Stimulated activated naive CD8-positive, alpha-beta T cell treated with anti-CD3 and anti-CD28 coated beads, Interleukin-15, Interleukin-2, amounts not matched to agents 100 U/mL and 50 U/mL, for 24 hours (primary cell): ENCODE measurements at regions not wholly inside any gene's neighbourhood (a gene's known extent, or its start where the extent isn't known, plus 50 kb on each side); places are given as distances from the start of the nearest gene placed in this dataset.

Source experiments
- ATAC-seq: fragments of 150-1000 bp; cut with Tn5 transposase; one replicate; pipeline ENCODE4 v1.10.0; 2021
- DNase-seq: peaks from one replicate; pipeline ENCODE4 v3.0.0; 2021

DNA sequence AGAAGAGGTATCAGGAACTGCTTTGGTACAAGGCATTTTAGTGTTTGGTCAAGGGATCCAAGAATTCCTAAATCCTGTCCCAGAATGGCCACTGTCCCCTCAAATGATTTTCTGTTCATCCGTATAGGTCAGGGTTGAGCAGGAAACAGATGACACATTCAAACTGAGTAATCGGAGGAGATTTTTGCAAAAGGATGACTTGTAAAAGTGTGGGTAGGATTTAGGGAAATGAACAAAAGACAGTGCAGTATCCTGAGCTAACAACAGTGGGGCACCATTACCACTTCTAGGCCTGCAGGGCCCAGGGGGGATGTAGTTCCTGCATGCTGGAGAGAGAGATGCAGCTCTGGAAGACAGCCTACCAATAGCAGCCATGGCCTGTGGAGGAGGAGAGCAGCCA lies 290.1 kb downstream of the ZSWIM6 start:
- ATAC-seq (no peak), DNase-seq (no peak)

DNA sequence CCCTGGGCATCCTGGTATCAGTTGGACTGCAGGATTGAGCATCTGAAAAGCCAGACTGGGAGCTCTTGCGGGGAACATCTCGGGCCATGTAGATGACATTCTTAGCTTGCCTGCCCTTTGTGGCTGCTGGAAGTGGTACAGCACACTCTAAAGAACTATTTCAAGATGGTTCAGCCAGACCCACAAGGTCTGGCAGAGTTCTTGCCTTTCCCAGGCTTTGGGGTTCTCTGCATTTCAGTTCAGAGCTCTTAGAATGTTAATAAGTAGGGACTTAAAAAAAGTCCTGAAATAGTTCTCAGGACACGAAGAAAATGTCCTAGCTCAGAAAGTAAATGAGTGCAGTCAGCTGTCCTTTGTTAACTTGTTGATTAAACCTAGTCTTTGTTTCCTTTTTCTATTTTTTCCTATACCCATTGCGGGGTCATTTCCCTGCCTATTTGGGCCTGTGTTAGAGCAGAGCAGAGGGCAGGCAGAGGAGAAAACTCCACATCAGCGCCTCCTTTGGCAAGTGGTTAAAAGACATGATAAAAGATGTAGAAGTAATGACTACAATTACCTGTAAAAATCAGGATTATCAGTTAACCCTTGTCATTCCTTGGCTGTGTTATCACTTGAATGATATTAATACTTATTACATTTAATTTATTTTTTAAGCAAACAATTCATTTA lies 291.5 kb downstream of the ZSWIM6 start:
- DNase-seq = no peak
- ATAC-seq = no peak

DNA sequence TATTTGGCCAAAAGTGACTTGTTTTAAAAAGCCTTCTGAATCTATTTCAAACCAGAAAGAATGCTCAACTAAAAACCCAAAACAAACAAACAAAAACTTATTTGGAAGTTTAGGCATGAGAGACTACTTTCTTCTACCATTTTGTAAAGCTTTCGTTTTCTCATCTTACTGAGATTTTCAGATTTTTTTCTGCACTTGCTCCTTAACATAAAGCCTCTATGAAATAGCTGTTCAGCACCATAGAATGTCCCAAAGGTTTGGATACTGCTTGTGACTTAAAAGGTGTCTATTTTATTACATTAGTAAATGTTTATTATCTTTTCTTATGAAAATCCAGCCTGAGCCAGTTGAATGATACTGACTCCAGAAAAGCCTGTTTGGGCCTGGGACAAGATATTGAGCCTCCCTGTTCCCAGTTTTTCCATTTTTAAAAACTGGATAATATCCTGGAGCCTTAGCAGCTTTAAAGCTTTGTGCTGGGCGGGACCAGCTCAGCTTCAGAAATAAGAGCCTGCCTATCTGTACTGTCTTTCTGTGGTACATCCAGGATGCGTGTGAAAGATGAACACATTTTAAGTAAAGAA lies 292.6 kb downstream of the ZSWIM6 start:
- no peak for ATAC-seq
- no peak for DNase-seq

DNA sequence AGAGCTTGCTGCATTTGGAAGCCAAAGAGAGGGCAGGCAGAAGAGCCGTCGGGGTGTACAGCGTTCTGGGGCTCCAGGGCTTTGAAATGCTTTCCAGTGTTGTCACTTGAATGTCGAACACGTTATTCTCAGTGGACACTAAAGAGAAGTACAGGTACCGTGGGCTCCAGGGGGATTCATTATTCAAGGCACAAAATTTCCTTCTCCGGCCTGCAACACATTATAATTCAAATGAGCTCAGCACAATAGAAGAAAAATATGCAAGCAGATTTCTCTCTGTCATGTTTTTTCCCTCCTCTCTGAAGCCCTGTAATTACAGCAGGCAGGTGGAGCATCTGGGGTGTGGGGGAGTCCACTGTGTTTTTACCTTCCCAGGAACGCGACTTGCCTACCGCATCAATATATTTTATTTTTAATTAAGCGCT lies 293.1 kb downstream of the ZSWIM6 start:
- DNase-seq = no peak
- no peak for ATAC-seq

DNA sequence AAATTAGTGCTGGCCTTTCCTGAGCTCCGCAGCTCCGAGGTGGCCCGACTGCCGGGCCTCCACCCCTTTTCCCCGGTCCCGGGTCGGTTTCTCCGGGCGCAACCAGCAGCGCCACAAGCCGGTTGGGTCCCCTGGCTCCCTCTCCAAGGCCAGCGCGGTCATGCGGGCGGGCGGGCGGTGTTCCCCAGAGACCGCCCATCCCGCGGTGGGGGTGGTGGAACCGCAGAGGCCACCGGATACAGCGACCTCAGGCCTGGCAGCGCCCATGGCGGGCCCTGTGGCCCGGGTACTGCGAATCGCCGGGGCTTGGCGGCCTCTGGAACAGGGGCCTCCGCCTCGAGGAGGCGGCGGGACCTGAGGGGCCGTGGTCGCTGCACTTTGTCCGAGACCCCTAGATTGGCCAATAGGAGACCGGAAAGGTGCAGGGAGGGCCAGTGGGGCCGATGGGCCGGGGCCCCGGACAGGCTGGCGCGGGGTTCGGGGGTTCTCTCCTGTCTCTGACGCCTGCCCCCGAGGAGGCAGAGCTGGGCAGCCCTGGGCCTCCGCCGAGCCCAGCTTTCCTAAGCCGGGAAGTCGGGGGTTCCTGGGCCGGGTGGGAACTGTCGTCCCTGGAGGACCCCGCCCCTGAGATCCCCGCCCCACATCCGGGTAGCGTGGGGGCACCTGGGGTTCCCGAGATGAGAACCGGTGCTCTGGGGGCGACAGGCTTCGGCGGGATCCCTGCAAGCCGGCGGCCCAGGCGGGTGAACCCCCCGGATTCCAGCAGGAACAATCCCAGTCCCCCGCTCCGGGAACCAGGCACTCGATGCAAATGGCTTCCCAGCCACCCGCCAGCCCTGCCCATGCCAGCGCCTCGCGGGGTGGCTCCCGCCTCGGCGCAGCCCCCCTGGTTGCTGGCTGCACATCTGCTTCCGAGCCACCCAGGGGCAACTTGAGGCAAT lies 293.9 kb downstream of the ZSWIM6 start:
- ATAC-seq = peak; percentile 51
- peak; percentile 65 for DNase-seq

DNA sequence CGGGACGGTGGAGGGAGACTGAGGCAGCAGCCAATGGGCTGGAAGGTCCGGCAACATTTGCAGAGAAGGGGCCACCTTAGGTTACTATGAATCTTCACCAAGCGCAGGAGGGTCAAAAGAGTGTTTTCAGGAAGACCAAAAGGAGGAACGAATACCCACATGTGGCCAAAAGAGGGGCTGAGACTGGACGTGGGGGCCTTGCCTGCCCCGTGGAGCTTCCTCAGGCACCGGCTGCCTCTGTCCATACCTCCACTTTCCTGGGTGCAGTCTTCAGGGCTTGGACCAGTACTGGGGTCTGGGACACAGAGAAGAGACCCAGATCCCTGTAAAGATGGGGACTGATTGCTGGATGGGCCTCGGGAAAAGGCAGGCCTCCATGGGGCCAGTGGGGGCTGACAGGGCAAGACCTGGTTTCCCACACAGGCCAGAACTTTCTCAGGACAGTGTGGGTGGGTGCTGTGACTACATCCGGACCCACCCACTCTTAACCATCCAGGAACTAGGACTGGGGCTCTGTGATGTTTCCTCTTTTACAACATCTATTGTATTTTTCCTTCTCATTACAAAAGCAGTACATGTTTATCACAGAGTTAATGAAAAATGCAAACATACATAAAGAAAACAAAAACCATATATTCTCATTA lies 294.7 kb downstream of the ZSWIM6 start:
- no peak for ATAC-seq
- no peak for DNase-seq

DNA sequence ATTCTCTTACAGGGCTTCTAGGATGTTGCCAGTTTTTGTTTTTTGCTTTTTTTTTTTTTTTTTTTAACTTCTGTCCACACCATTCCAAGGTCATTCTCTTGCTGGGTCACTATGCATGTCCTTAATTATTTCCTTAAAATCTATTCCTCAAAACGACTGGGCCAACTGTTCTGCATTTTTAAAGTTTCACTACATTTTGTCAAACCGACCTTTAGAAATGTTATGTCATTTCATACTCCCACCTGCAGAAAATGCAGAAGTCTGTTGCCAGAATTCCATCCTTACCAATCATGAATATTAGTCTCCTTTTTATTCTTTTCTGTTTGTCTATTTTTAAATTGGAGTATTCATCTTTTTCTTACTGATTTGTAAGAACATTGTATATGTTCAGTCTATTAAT lies 295.5 kb downstream of the ZSWIM6 start:
- ATAC-seq (no peak), DNase-seq (no peak)

DNA sequence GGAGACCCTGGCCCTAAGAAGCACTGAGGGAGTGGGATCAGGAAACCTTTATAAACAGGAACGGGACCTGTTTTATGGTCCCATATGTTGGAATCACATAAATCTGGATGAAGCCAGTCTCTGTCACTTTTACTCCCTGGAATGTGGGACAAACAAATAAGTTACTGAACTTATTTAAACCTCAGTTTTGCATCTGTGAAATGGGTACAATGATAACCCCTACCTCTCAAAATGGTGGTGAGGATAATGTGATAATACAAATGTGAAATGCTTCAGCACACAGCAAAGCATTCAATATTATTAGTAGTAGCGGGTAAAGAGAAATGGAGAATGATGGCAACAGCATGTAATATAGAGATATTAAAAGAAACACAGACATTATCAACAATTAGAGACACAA lies 298.9 kb downstream of the ZSWIM6 start:
- ATAC-seq (no peak), DNase-seq (no peak)

DNA sequence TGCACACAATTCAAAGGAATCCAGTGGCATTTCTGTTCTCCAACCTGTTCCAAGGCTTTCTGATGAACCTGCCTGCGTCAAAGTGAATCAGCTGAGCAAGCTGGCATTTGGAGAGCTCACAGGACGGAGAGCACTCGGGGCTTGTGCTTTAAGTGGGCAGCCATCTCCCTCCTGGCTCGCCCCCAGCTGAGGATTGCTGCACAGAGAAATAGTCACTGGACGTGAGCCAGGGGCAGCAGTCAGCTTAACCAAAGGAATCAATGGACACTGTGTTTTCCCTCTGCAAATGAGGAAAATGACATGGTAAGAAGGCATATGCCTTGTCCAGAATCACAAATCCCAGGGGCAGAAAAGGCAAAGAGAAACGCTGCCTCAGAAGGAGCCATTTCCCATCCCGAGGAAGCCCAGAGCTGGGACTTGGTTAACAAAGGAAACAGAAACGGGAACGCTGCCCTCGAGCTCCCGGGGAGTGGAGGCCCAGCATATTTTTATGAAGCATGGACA lies 299.4 kb downstream of the ZSWIM6 start:
- DNase-seq = no peak
- no peak for ATAC-seq

DNA sequence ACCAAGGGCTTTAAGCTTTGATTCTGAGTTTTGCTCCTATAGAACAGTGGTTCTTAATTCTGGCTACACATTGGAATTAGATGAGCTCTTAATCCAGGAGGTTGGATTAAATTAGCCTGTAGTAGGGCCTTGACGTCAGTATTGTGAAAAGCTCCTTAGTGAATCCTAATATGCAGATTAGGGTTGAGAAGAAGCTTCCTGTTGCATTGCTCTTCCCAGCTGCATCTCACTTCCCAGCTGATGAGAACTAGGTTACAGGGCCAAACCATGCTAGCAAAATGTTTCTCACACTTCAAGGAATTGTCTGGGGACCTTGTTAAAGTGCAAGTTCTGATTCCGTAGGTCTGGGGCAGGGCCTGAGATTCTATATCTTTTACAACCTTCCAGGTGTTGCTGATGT lies 300.0 kb downstream of the ZSWIM6 start:
- DNase-seq (no peak), ATAC-seq (no peak)

DNA sequence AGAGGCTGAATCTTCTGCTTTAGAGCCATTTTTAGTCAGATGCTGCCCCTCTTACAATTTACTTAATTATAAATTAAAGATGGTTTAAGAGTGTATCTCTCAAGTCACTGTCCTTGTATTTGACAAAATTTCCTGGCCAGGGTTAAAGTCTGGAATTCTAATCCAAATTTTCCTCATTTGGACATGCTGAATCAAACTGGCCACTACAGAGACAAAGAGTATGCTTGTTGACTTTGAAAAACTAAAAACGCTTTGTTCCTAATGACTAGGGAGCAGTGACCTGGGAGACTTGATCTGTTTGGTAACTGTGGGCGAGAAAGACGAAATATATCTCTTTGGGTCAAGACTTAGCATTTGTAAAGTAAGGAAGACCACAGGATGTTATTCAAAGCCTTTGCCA lies 303.2 kb downstream of the ZSWIM6 start:
- no peak for ATAC-seq
- DNase-seq = no peak

DNA sequence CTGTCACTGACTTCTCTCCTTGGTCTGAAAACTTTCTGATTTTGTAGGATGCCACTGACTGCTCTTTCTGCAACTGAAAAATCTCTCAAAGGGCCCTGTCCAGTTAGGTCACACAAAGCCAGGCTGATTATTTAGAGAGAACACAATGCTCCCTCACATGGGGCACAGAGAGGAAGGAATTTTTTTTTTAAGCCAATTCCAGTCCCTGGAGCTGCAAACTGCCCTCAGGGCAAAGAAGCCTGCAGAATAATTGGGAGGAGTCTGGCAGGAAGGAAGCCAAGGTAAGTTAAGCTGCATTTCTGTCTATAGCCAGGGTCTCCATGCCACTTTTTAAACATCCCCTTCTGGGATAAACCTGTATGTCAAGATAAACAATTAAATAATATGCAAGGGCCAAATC lies 305.5 kb downstream of the ZSWIM6 start:
- no peak for ATAC-seq

DNA sequence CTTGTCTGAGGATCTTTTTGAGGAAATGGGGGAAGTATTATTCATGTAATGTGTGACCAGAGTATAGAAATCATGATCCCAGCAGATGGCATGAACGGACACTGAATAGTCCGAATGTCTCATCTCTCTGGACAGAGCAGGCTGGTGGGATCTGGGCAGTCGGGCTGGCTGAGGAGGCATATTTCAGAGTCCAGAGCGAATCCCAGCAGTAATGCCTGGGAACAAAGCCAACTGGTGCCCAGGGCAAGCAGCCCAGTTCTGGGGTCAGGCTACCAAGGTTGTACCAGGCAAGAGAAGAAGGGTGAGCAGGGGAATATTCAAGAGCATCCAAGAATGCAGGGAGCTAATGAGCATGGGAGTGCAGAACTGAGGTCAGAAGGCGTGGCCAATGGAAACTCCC lies 306.4 kb downstream of the ZSWIM6 start:
- ATAC-seq (no peak), DNase-seq (no peak)

More for the DNA sequence above, 305.5 kb downstream of the ZSWIM6 start:
- no peak for DNase-seq

DNA sequence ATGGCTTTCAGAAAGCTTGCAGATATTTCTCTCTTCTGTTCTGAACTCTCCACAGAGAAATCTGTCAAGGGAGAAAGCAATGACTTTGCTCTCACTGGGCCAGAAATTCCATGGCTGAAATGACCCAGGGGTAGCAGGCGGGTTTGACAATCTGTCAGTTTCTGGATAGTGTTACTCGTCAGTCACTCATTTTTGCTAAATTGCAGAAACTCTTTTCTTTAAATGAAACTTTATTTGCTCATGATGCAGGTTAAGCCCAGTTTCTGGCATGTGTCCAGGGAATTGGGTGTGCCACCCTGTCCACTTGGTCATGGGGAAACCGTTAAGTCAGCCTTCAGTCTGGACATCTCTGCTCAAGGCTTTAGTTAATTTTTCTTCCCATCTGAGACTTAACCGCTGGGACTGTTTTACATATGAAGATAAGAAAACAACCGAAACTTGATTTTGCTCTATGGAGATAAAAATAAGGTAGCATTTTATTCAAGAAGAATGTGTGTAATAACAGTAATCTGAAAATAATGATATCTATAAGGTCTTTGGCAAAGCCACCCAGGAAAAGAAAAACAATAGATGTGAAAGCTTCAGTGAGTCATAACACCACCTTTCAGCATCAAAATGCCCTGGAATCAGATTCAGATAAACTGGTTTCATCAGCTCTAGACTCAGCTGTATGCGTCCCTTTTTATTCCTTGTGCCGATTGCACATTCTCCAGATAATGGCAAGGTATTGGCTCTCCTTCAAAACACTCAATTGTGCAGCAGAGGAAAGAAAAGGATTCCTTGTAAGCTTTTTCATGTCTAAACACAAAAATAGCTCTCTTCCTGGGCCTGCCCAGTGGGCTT lies 308.3 kb downstream of the ZSWIM6 start:
- ATAC-seq (no peak), DNase-seq (no peak)

DNA sequence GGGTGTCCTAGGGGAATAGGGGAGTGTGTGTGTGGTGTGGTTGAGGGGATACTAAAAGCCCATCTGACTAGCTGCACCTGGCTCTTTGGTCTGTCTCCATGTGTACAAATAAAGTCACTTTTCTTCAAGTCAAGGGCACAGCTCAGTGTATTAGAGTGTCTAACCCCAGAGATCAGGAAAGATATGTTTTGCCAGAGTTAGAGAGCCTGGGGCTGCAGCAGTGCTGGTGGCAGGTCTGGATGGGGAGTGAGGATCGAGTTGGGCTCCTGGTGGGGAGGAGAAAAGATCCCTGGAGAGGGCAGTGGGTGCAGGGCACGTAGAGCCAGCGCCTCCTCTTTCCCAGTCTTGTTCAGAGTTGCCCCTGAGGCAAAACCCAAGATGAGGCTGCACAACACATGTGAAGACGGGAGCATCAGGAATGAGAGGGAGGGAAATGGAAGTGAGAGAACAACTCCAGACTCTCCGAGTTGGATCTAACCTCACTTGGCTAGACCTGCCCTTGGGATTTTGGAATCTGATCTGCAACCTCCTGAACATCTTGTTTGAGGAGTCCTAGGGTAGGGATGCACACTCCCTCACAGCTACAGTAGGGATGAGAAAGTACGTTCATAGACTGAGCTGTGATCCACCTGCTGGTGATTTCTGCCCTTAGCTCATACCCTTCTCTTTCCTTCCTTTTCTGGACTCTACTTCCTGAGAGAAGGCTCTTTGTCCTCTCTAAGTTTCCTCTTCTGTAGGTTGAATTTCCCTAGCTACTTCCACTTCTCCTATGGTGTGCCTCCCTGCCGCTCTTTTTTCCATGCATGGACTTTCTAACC lies 309.9 kb downstream of the ZSWIM6 start:
- no peak for DNase-seq
- no peak for ATAC-seq

DNA sequence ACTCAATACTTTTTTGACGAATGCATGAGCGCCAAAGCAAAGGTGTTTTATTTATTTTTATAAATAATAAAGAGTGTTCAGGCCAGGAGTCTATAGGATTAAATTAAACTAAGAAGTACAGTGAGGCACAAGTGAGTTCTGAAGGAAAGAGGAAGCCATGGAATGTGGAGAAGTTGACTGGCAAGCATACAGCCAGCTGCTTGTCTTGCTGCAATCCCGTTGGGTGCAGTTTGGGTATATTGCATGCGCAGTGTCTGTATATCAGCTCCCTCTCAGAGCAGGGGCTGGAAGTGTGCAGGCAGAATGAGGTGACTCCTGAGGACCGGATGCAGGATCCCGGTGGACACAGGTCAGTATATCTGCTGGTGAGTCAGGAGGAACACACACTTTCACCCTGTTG lies 315.6 kb downstream of the ZSWIM6 start:
- DNase-seq (no peak), ATAC-seq (no peak)

DNA sequence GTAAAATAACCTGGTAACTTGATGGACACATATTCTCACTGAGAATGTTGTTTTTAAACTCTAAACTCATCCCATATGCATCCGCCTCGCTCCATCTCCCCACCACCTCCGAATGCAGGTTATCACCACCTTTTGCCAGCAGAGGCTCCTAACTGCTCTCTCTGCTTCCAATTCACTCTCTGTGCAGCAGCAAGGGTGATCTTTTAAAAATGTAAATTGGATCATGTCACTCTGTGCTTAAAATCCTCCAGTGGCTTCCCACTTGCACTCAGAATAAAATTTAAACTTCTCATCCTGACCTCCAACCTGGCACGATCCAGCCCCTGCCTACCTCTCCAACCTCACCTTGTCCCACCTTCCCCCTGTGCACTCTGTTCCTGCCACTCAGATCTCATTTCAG lies 317.2 kb downstream of the ZSWIM6 start:
- no peak for ATAC-seq
- DNase-seq = no peak

DNA sequence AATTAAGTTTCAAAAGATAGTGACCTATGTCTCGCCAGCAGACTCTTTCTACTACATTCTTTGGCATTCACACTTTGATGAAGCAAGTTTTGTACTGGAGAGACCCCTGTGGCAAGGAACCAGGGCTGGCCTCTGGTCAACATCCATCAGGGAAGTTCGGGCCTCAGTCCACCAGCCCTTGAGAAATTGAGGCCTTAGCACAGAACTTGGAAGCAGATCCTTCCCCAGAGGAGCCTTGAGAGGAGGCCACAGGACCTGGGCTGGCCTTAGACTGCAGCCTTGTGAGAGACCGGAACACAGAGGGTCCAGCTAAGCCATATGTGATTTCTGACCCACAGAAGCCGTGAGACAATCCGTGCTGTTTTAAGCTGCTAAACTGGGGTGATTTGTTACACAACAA lies 317.9 kb downstream of the ZSWIM6 start:
- DNase-seq = no peak
- no peak for ATAC-seq

DNA sequence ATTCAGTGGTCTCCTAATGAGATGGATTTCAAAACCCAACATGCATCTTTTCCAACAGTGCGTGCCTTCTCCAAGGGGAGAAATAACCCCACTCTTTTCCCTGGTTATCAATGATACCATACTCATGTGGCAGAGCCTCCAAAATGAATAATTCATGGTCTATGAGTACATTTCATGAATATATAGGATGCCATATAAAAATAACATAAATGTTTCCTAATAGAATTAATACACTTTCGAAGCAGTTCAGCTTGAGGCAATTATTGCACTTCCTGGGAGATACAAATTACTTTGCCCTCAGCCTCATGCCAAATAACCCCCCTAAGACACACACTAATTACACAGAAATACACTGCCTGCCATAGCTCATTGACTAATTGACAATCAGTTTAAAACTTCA lies 318.6 kb downstream of the ZSWIM6 start:
- DNase-seq (no peak), ATAC-seq (no peak)

DNA sequence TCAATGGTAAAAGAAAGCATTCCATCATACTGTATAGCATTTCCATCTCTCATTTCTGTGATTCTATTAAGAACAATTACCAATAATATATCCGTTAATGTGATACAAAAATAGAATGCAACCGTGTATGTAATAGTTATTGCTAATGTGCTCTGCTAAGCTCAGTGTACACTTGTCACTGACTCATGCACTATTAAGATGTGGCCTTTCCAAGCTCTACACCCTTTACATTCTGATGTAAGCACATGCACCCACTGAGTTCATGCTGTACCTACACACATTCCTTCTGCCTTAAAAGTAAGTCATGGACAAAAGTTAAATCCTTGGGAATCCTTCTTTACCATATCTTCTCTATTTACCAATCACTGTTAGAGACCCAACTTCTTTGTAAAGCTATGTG lies 319.1 kb downstream of the ZSWIM6 start:
- ATAC-seq = no peak
- DNase-seq = no peak

DNA sequence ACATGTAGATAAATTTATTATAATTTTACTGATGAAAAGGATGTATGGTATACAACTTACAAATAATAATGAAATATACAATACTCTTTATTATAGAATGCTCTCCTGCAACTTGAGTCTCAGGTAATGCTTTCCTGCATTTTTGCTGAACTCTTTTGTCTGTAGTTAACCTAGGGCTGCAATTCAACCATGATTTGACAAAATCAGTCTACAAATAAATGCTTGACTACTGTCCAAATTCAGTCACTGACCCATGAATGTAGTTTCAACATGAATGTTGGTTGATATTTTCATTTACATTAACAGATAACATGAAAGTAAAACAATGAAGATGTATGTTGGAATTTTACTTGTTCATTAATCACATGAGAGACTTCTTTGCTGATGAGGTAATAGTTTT lies 320.9 kb downstream of the ZSWIM6 start:
- DNase-seq = no peak
- ATAC-seq = no peak
